GM19351 (cell line): ENCODE measurements at regions not wholly inside any gene's neighbourhood (a gene's known extent, or its start where the extent isn't known, plus 50 kb on each side); places are given as distances from the start of the nearest gene placed in this dataset.
"Not testable (repeated sequence)": the region's sequence is repeated elsewhere in the genome, so short reads cannot be mapped to it uniquely, and the experiment has no call there.

ENCODE experiments used
- ATAC-seq: cut with Tn5 transposase; IDR thresholded peaks from one replicate; pipeline ENCODE4 v1.9.1; 2021; ENCODE audit warnings: mild to moderate bottlenecking, moderate library complexity; ENCODE audit not compliant: unreplicated experiment

DNA sequence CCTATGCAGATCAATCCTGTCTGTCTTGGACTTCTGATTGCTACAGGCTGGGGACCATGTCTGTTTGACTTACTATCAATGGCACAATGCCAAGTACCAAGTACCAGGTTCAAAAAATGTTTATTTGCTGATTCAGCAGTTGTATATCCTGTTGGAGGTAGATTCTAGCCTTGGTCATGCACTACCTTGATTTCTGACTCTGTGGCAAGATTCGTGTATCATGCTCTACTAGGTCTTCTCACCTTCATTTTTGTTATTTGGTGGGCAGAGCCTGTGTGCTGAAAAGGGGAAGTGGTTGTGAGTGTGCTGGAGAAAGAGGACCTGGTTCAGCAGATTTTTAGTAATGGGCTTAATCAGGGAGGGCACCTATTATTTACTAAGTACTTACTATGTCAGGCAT lies 192.4 kb upstream of the MYLIP start:
- ATAC-seq: peak; percentile 77

DNA sequence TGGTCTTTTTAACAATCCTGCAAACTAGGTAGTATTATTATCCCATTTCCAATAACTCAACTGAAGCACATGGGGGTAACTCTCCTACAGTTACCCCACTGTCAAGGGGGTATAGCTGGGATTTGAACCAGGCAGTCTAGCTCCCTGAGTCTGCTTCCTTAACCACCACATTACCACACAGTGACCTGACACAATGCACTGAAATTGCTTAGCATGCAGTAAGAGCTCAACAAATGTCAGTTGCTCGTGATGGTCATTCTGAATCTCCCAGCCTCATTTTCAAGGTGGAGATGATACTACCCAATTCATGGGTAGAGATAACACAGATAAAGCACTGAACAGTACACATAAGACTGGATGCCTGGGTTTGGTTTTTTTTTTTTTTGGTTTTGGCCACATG lies 193.2 kb upstream of the MYLIP start:
- no peak for ATAC-seq

DNA sequence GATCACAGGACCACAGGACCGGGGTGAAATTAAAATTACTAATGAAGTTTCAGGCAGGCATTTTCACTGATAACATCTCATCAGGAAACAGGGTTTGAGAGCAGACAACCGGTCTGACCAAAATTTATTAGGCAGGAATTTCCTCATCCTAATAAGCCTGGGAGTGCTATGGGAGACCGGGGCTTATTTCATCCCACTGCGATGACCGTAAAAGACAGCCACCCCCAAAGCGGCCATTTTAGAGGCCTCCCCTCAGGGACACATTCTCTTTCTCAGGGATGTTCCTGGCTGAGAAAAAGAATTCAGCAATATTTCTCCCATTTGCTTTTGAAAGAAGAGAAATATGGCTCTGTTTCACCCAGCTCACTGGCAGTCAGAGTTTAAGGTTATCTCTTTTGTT lies 197.2 kb upstream of the MYLIP start:
- not testable (repeated sequence) for ATAC-seq

DNA sequence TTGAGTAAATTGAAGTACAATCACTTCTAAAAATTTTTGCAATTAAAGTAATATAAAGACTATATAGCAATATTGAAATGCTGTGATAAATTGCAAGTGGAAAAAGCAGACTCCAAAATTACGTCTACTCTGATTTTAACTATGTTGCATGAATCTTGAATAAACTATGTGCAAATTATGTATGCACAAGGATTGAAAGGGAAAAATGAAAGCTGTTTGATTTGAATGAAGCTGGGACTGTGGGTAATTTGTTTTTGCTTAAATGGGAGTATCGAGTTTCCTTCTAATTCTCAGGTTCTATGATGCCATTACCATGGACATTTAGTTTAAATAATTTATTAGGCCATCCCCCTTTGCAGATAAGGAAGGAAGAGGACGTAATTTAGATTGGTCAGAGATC lies 198.7 kb upstream of the MYLIP start:
- ATAC-seq: no peak

DNA sequence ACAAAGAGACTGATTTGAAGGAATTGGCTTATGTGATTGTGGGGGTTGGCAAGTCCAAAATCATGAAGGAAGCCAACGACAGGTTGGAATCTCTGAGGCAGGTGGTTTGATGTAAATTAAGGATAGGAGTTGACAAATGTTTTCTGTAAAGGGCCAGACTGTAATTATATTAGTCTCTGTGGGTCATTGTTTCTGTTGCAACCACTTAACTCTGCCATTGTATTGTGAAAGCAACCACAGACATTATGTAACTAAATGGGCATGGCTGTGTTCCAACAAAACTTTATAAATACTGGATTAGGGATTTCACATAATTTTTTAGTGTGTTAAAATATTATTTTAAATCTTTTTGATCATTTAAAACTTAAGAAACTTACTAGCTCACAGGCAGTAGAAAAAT lies 199.2 kb upstream of the MYLIP start:
- no peak for ATAC-seq

DNA sequence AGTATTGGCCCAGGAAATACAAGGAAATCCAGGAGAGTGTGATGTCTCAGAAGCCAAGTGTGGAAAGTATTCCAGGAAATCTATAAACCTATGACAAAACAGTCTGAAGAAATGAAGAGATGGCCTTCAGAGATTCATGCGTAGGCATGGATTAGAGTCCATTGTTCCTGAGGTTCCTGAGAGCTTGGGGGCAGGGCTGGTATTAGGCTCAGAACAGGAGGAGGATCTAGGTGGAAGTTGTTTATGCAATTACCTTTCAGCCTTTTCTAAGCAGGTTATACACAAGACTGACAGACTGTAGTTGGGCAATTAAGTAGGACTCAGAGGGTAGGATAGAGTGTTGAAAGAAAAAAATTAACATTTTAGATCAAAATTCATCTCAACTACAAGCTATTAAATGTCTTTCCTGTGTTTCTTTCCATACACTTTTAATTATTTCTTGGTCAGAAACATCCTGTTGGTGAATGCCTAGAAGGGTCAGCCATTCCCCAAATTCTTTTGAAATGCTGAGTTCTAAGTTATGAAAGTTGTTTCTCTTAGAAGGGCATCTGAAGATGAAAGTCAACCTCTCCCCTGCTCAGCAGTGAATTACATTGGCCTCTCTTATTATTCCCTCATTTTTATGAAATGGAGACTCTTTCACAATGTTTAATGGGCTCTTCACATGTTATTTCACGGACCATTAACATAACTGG lies 201.2 kb upstream of the MYLIP start:
- ATAC-seq: no peak

DNA sequence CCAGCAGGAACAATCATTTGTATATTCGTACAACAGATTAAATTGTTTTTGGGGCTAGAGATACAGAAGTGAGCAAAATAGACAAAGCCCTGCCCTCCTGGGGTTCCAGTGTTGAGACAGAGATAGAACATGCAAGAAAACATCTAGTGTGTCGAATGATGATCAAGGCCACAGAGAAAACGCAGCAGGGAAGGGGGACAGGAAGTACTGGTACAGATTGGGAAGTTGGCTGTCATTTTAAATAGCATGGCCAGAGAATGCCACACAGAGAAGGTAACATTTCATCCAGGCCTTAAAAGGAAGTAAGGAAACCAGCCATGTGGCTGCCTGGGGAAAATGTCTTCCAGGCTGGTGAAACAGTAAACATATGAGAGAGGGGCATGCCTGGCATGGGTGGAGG lies 202.6 kb upstream of the MYLIP start:
- ATAC-seq: no peak

DNA sequence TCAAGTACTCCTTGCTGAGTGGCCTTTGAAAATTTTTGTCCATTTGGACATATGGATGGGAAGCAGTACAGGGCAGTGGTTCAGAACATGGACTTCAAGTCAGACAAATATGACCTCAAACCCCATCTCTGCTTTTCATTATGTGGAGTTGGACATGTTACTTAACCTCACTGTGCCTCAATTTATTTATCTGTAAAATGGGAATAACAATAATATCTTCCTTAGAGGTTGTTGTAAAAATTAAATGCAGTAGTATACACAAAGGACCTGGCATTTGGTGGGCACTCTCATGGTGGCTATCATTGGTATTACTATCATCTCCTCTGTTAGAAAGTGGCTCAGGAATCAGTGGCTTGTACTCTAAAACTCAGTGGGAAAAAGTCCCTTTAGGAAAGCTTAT lies 204.0 kb upstream of the MYLIP start:
- ATAC-seq: no peak

DNA sequence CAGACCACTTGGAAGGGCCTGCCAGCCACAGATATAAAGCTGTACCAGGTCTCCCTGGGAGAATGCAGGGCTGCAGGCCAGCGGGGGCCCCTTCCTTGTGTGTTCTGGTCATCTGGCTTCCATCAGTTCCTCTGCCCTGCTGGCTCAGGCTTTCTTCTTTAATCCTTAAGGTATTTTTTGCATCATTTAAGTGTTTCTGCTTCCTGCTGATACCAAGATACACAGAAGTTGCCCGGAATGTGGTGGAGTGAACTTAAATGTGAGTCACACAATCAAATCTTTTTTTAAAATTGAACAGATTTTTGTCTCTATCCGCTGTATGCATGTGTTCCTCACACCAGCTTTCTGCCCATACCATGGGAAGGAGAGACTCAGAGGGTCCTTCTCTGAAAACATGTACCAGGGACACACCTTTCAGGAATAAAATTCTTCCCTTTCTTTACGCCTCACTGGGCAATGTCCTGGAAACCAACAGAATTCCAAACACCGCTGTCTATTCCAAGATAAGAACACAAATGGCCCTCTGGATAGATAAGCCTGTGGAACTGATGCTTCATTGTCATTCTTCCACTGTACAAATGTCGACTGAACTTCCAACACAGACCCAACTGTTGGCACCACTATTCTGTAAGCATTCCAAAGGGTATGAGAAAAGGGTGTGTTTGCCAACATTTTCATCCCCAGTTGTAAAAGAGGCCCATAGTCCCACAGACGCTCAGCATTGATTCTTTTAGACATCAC lies 206.2 kb upstream of the MYLIP start:
- ATAC-seq: no peak

DNA sequence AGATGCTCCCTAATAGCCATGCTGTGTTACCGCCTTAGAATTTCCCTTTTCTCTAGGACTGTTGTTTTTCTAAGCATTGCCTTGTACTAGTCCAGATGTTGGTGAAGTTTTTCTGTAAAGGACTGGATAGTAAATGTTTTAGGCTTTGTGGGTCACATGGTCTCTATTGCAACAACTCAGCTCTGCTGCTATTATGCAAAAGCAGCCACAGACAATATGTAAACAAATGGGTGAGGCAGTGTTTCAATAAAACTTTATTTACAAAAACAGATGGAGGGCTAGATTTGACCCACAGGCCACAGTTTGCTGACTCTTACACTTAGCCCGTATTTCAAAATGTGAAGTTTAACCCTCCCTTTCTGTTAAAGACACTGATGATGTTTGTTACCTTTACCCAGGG lies 207.6 kb upstream of the MYLIP start:
- ATAC-seq: no peak

DNA sequence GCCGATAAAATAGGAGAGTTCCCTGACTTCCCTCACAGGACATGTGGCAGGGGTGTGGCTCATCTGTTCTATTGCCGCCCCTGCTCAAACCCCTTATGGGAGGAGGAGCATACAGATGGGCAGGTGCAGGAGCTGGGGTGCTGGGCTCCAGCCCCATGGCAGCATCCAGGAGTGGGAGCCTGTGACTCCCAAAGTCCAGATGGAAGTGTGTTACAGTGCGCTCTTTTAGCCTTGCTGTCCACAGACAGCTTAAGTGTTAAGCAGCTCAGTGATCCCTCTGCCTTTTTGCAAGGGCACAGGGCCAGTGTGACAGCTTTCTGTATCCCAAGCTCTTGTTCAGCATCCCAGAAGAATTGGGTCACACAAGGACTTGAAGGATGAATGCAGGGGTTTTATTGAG lies 212.3 kb upstream of the MYLIP start:
- ATAC-seq: no peak

DNA sequence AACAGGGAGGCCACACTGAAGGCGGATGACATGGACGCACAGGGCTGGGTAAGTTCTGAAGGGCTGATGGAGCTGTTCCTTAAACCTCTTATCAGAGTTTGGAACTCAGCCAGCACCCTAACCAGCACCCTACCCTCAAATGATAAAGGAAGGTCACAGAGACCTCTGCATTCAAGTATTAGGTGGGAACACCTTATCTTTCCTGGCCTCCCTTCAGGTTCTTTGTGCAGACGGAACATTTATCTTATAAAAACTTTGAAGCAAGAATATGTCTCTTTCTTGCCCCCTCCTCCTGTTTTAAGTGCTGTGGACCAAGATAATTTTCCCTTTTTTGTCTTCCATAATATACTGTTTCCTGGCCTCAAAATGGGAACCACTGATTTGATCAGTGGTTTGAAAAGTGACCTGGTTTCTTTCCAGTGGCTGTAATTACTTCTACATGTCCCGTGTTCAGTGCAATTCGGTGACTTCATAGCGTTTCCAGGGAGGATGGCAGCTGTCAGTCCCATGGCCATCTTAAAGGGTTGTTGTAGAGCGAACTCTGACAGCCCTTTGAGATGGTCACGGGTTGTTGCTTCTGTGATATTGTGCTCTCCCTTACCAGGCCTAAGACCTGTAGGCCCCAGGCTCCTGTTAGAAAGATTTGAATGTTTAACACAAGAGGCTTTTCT lies 213.2 kb upstream of the MYLIP start:
- no peak for ATAC-seq

DNA sequence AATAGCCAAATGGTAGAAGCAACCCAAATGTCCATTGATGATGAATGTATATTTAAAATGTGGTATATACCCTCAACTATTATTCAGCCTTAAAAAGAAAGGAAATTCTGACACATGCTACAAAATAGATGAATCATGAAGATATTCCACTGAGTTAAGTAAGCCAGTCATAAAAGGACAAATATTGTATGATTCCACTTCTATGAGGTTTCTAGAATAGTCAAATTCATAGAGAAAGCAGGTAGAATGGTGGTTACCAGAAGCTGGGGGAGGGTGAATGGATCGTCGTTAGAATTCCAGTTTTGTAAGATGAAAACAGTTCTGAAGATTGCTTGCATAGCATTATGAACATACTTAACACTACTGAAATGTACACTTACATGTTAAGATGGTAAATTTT lies 214.3 kb upstream of the MYLIP start:
- no peak for ATAC-seq

DNA sequence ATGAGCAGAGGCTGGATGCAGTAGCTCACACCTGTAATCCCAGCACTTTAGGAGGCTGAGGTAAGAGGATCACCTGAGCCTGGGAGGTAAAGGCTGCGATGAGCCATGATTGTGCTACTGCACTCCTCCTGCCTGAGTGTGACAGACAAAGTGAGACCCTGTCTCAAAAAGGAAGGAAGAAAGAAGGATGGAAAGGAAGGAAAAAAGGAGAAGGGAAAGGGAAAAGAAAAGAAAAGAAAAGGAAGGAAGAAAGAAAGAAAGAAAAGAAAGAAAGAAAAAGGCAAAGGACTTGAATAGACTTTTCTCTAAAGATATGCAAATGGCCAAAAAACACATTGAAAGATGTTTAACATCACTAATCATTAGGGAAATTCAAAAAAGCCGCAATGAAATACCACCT lies 215.3 kb upstream of the MYLIP start:
- no peak for ATAC-seq

DNA sequence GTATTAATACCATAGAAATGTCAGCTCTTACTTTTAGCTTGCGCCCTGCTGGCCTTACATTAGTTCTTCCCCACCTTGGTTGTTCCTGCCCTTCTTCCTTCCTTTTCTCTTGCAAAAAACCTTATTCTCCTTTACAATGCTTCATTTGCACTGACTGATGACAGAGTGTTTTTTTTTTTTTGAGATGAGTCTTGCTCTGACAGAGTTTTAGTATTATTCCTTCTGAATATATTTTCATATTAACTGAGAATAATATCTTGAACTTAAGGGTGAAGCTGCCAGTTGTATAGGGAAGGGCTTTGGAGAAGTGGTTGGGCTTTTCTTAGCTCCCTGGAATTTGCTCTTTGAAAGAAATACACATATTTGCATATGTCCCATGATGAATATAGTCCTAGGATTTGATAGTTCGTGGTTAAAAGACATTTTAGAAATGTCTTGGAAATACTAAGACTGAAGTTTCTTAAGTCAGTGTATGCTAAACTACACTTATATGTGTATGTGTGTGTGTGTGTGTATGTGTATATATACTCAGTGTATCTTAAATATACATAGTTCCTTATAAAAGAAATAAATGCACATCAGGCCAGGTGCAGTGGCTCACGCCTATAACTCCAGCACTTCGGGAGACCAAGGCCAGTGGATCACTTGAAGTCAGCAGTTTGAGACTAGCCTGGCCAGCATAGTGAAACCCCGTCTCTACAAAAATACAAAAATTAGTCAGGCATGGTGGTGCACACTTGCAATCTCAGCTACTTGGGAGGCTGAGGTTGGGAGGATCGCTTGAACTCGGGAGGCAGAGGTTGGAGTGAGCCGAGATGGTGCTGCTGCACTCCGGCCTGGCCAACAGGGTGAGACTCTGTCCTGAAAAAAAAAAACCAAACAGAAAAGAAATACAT lies 216.1 kb upstream of the MYLIP start:
- ATAC-seq: no peak

DNA sequence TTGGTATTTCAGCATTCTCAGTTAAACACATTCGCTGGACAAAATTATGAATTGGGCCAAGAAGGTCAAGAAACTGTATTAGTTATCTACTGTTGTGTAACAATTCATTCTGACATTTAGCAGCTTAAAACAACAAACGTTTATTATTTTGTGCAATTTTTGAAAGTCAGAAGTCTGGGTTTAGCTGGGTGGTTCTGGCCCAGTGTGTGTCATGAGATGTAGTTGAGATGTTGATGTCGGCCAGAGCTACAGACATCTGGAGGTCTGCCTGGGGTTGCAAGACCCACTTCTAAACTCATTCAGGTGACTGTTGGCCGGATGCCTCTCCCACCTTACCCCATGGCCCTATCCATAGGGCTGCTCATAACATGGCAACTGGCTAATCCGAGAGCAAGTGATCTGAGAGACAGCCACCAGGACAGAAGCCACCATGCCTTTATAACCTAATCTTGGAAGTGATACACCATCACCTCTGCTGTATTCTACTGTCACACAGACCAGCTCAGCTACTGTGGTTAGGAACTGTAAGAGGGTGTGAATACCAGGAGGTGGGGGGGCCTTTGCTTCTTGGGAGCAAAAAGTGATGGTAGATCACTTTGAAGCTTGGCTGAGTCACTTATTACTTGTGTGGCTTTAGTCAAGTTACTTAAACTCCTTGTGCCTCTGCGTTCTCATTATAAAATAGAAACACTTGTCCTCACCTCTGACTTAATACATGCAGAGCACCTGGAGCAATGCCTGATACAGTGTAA lies 217.0 kb upstream of the MYLIP start:
- no peak for ATAC-seq

DNA sequence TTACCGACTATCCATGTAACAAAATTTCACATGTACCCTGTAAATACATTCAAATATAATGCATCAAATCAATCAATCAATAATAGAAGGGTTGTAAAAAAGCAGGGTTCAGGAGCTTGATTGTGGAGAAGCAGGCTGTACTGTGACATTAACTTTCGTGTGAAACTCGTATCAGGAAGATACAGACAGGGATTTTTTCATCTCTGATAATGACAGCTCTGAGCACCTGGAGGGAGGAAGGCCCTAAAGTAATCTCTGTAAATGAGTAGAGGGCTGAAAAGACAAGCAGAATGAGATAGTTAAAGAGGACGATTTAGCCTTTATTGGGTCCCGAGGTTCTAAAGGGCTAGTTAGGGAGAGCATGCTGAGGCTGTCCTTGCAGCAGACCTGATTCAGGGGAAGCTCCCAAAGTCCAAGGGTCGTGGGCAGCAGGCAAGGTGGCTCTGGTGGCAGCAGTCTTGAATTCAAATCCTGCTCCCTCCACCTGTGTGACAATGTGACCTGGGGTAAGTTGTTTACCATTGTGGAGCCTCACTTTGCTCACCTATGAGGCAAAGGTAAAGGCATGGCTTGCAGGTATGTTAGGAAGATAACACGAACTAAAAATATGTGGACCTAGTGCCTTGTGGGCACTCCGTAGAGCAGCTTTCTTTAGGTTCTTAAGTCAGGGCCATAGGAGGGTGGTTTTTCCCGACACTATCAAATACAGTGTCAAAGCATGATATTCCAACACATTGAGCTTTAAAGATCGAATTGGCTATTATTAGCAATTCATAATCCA lies 219.4 kb upstream of the MYLIP start:
- no peak for ATAC-seq

DNA sequence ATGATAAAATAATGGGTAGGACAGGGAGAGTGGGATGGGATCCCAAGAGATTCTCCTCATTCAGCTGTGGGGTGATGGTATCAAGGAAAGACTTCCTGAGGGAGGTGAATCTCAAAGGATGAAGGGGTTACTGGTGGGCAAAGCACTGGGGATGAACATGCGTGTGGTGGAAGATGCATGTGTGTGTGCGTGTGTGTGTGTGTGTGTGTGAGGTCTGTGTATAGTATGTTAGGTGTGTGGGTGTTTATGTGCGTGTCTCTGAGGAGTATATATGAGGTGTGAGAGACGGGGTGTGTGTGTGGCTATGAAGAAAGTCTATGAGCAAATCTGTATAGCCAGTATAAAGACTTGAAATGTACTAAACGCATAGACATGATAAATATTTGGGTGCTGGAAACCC lies 220.0 kb upstream of the MYLIP start:
- ATAC-seq: no peak

DNA sequence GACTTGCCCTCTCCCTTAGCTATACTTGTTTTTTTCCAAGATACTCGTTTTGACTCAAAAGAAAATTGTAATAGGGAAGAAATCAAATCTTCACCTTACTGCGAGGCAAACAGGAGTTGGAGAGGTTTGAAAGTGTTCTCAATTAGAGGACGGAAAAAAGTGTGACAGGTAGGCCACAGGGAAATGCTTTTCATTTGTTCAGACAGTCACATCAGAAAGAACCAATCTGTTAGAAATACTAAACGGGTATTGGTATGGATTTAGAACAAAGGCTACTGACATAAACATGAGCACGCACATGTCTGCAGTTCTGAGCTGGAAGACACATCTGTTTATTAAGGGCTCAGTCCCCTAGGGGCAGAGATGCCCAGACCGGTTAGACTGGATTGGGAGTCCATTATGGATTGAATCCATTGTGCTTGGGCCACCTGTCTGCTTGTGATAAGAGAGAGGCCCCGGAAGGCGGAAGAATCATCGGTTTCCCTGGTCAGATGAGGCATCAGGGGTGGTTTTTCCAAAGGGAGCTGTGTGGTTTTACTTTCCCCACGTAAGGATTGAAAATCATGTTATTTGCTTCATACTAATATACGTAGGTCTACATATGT lies 220.9 kb upstream of the MYLIP start:
- ATAC-seq: no peak
